Choroid plexus epithelial cell (primary cell): ENCODE measurements at regions not wholly inside any gene's neighbourhood (a gene's known extent, or its start where the extent isn't known, plus 50 kb on each side); places are given as distances from the start of the nearest gene placed in this dataset.

ENCODE experiments used
- DNase-seq: peaks from one replicate; pipeline ENCODE4 v3.0.0-alpha.2; 2010; ENCODE audit warnings: low read depth
- H3K4me3 ChIP-seq: 2 replicates; pipeline ENCODE4 v1.5.1; 2011; ENCODE audit warnings: low read depth, mild to moderate bottlenecking, control low read depth, low read length, moderate library complexity
- CTCF ChIP-seq: conservative IDR thresholded peaks from 2 replicates; pipeline ENCODE4 v1.5.1; 2011; ENCODE audit warnings: low read depth, mild to moderate bottlenecking, control low read depth, inconsistent platforms, low read length, moderate library complexity

- no peak overlapping the region for H3K4me3 ChIP-seq
- no peak for DNase-seq
- TF ChIP-seq CTCF, result no peak
These were observed 259.6 kb upstream of the PPP2R2D start for GRCh38 chr10:131641231-131641630.

DNA sequence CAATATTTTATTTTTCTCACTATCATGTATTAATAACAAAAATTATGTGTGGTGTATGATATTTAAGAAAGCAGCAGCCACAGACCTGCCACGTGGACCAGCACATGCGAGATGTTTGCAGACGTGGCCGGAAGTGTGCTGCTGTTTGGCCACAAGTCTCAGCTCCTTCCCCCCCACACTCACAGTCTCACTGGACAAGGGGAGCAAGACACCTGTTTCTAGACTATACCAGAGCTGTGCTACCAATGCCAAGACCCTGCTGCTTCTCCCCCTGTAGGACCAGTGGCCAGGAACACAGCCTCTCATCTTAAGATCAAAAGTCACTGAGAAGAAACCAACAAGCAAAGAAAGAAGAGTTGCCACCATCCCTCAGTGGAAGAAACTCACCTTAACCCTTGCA lies 258.9 kb upstream of the PPP2R2D start:
- TF ChIP-seq CTCF, result no peak
- DNase-seq, result no peak
- H3K4me3 ChIP-seq, result no peak overlapping the region

DNA sequence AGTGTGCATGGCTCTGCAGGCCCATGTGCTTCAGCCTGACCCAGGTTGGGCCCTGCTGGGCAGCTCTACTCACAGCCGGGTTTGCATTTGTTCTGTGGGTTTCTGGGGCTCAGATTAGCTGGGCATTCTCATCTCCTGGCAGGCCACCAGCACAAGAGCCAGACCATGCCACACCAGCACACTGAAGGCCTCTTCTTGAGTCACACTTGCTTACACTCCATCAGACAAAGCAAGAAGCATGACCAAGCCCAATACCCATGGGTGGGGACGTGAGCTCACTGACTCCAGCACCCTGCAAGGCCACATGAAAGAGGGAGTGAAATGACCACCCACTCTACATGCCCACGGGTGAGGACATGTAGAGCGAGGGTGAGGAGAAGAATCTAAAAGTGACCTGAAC lies 257.8 kb upstream of the PPP2R2D start:
- TF ChIP-seq CTCF, result no peak
- DNase-seq, result no peak
- H3K4me3 ChIP-seq, result no peak overlapping the region

DNA sequence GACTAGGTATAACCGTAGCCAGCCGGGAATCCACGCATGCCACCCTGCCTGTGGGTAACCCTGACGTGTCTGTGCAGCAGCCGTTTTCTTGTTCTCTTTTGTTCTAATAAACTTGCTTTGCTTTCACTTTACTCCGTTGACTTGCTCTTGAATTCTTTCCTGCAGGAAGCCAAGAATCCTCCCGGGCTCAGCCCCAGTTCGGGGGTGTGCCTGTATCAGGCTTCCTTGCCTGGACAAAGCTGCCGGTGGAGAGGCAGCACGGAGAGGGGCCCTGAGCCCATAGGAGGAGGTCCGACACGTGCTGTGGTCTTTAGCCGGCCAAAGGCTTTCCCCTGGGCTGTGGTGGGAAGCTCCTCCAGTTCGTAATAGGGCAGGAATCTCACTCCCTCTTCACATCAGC lies 256.5 kb upstream of the PPP2R2D start:
- DNase-seq, result no peak
- H3K4me3 ChIP-seq, result no peak overlapping the region

GRCh38 chr10:131644864-131645658 lies 255.7 kb upstream of the PPP2R2D start:
- DNase-seq, result no peak
- TF ChIP-seq CTCF, result no peak

More for the DNA sequence above, 256.5 kb upstream of the PPP2R2D start:
- no peak for TF ChIP-seq CTCF

GRCh38 chr10:131645756-131646155 lies 255.1 kb upstream of the PPP2R2D start:
- no peak for TF ChIP-seq CTCF
- no peak for DNase-seq
- no peak overlapping the region for H3K4me3 ChIP-seq

More at GRCh38 chr10:131644864-131645658, 255.7 kb upstream of the PPP2R2D start:
- H3K4me3 ChIP-seq, result no peak overlapping the region
